ENCODE measurements at regions not wholly inside any gene's neighbourhood (a gene's known extent, or its start where the extent isn't known, plus 50 kb on each side); places are given as distances from the start of the nearest gene placed in this dataset.

- no peaks in the 10 kb centered on the region for H3K9me3 Mint-ChIP-seq
- peaks cover 4% of the 10 kb centered on the region for H3K27me3 Mint-ChIP-seq (ENCODE audit: low read depth)
- no peak overlapping the region for H3K4me3 Mint-ChIP-seq
- no peaks in the 10 kb centered on the region for H3K36me3 Mint-ChIP-seq (ENCODE audit: insufficient read depth)
- ATAC-seq (no peak), DNase-seq (no peak)
- H3K4me1 Mint-ChIP-seq (ENCODE audit: low read depth): peaks cover 18% of the 10 kb centered on the region
Measured at GRCh38 chr22:22746061-22746962, 101.9 kb downstream of the GGTLC2 start.

- Mint-ChIP-seq H3K27me3 (ENCODE audit: low read depth) (peaks cover 4% of the 10 kb centered on the region), H3K4me3 (no peak overlapping the region), H3K9me3 (no peaks in the 10 kb centered on the region), H3K36me3 (ENCODE audit: insufficient read depth) (no peaks in the 10 kb centered on the region), H3K4me1 (ENCODE audit: low read depth) (peaks cover 18% of the 10 kb centered on the region)
- DNase-seq: no peak
- ATAC-seq: no peak
Measured at GRCh38 chr22:22746963-22747933, 102.8 kb downstream of the GGTLC2 start.

GRCh38 chr22:22748297-22748743 lies 103.9 kb downstream of the GGTLC2 start:
- Mint-ChIP-seq H3K9me3 (no peaks in the 10 kb centered on the region), H3K4me1 (ENCODE audit: low read depth) (peaks cover 26% of the 10 kb centered on the region), H3K27me3 (ENCODE audit: low read depth) (peaks cover under 1% of the 10 kb centered on the region), H3K4me3 (no peak overlapping the region), H3K36me3 (ENCODE audit: insufficient read depth) (no peaks in the 10 kb centered on the region)
- ATAC-seq: peak; percentile 69 to 72
- peak; percentile 18 for DNase-seq

GRCh38 chr22:22748756-22749155 lies 104.3 kb downstream of the GGTLC2 start:
- Mint-ChIP-seq H3K36me3 (ENCODE audit: insufficient read depth) (no peaks in the 10 kb centered on the region), H3K27me3 (ENCODE audit: low read depth) (no peaks in the 10 kb centered on the region), H3K9me3 (no peaks in the 10 kb centered on the region), H3K4me3 (no peak overlapping the region), H3K4me1 (ENCODE audit: low read depth) (peaks cover 30% of the 10 kb centered on the region)
- DNase-seq: no peak
- ATAC-seq: no peak

GRCh38 chr22:22749167-22749758 lies 104.8 kb downstream of the GGTLC2 start:
- Mint-ChIP-seq H3K9me3 (no peaks in the 10 kb centered on the region), H3K4me1 (ENCODE audit: low read depth) (peaks cover 35% of the 10 kb centered on the region), H3K4me3 (no peak overlapping the region), H3K27me3 (ENCODE audit: low read depth) (no peaks in the 10 kb centered on the region), H3K36me3 (ENCODE audit: insufficient read depth) (no peaks in the 10 kb centered on the region)
- no peak for DNase-seq
- ATAC-seq: no peak

- ATAC-seq (no peak), DNase-seq (no peak)
- Mint-ChIP-seq H3K36me3 (ENCODE audit: insufficient read depth) (no peaks in the 10 kb centered on the region), H3K9me3 (no peaks in the 10 kb centered on the region), H3K27me3 (ENCODE audit: low read depth) (no peaks in the 10 kb centered on the region), H3K4me1 (ENCODE audit: low read depth) (peaks cover 38% of the 10 kb centered on the region), H3K4me3 (no peak overlapping the region)
Measured at GRCh38 chr22:22750335-22751042, 106.1 kb downstream of the GGTLC2 start.

- Mint-ChIP-seq H3K4me1 (ENCODE audit: low read depth) (peaks cover 42% of the 10 kb centered on the region), H3K4me3 (no peak overlapping the region), H3K9me3 (no peaks in the 10 kb centered on the region), H3K27me3 (ENCODE audit: low read depth) (no peaks in the 10 kb centered on the region), H3K36me3 (ENCODE audit: insufficient read depth) (no peaks in the 10 kb centered on the region)
- ATAC-seq: no peak
- DNase-seq: no peak
Measured at GRCh38 chr22:22751043-22751603, 106.7 kb downstream of the GGTLC2 start.

- H3K36me3 Mint-ChIP-seq (ENCODE audit: insufficient read depth): no peaks in the 10 kb centered on the region
- H3K27me3 Mint-ChIP-seq (ENCODE audit: low read depth): no peaks in the 10 kb centered on the region
- DNase-seq: no peak
- ATAC-seq: no peak
- H3K4me3 Mint-ChIP-seq: no peak overlapping the region
- H3K4me1 Mint-ChIP-seq (ENCODE audit: low read depth): peaks cover 47% of the 10 kb centered on the region
- H3K9me3 Mint-ChIP-seq: no peaks in the 10 kb centered on the region
Measured at GRCh38 chr22:22752199-22752555, 107.8 kb downstream of the GGTLC2 start.

- DNase-seq (no peak), ATAC-seq (peak; percentile 10 to 11)
- no peaks in the 10 kb centered on the region for H3K27me3 Mint-ChIP-seq (ENCODE audit: low read depth)
- H3K9me3 Mint-ChIP-seq: no peaks in the 10 kb centered on the region
- peaks cover 48% of the 10 kb centered on the region for H3K4me1 Mint-ChIP-seq (ENCODE audit: low read depth)
- no peaks in the 10 kb centered on the region for H3K36me3 Mint-ChIP-seq (ENCODE audit: insufficient read depth)
- no peak overlapping the region for H3K4me3 Mint-ChIP-seq
Measured at GRCh38 chr22:22752556-22753477, 108.4 kb downstream of the GGTLC2 start.

GRCh38 chr22:22753526-22754267 lies 109.3 kb downstream of the GGTLC2 start:
- Mint-ChIP-seq H3K4me1 (ENCODE audit: low read depth) (peaks cover 44% of the 10 kb centered on the region), H3K9me3 (no peaks in the 10 kb centered on the region)
- peak; percentile 69 for DNase-seq

GRCh38 chr22:22754268-22754657 lies 109.8 kb downstream of the GGTLC2 start:
- ATAC-seq: no peak
- no peaks in the 10 kb centered on the region for H3K27me3 Mint-ChIP-seq (ENCODE audit: low read depth)
- no peaks in the 10 kb centered on the region for H3K36me3 Mint-ChIP-seq (ENCODE audit: insufficient read depth)
- no peaks in the 10 kb centered on the region for H3K9me3 Mint-ChIP-seq
- H3K4me1 Mint-ChIP-seq (ENCODE audit: low read depth): peaks cover 47% of the 10 kb centered on the region
- no peak for DNase-seq
- no peak overlapping the region for H3K4me3 Mint-ChIP-seq

More at GRCh38 chr22:22753526-22754267, 109.3 kb downstream of the GGTLC2 start:
- Mint-ChIP-seq H3K27me3 (ENCODE audit: low read depth) (no peaks in the 10 kb centered on the region), H3K4me3 (peak overlapping the region; percentile 48), H3K36me3 (ENCODE audit: insufficient read depth) (no peaks in the 10 kb centered on the region)
- peak; percentile 91 to 97 for ATAC-seq

All from activated T-cell treated with anti-CD3 and anti-CD28 coated beads, Interleukin-2, amount 50 U/mL, for 4 hours (primary cell).